ENCODE measurements at regions not wholly inside any gene's neighbourhood (a gene's known extent, or its start where the extent isn't known, plus 50 kb on each side); places are given as distances from the start of the nearest gene placed in this dataset.
"Not testable (repeated sequence)": the region's sequence is repeated elsewhere in the genome, so short reads cannot be mapped to it uniquely, and the experiment has no call there.

- no peak for DNase-seq (ENCODE audit: low read depth)
- no peak overlapping the region for H3K4me3 ChIP-seq (ENCODE audit: low read depth, low read length)
- TF ChIP-seq CTCF (IDR thresholded peaks at IDR 0.05; ENCODE audit: low read depth, low read length, missing control alignments), result no peak
These were observed 358.2 kb downstream of the HTR1B start for GRCh38 chr6:77105091-77105490.

- TF ChIP-seq CTCF (IDR thresholded peaks at IDR 0.05; ENCODE audit: low read depth, low read length, missing control alignments), result no peak
- DNase-seq (ENCODE audit: low read depth), result no peak
- H3K4me3 ChIP-seq (ENCODE audit: low read depth, low read length), result no peak overlapping the region
These were observed 365.4 kb downstream of the HTR1B start for GRCh38 chr6:77097940-77098339.

GRCh38 chr6:77095936-77096627 lies 367.2 kb downstream of the HTR1B start:
- TF ChIP-seq CTCF (IDR thresholded peaks at IDR 0.05; ENCODE audit: low read depth, low read length, missing control alignments), result no peak
- no peak overlapping the region for H3K4me3 ChIP-seq (ENCODE audit: low read depth, low read length)
- DNase-seq (ENCODE audit: low read depth), result no peak

GRCh38 chr6:77094821-77095220 lies 368.5 kb downstream of the HTR1B start:
- H3K4me3 ChIP-seq (ENCODE audit: low read depth, low read length), result no peak overlapping the region
- no peak for DNase-seq (ENCODE audit: low read depth)
- no peak for TF ChIP-seq CTCF (IDR thresholded peaks at IDR 0.05; ENCODE audit: low read depth, low read length, missing control alignments)

- DNase-seq (ENCODE audit: low read depth), result no peak
- no peak overlapping the region for H3K4me3 ChIP-seq (ENCODE audit: low read depth, low read length)
- no peak for TF ChIP-seq CTCF (IDR thresholded peaks at IDR 0.05; ENCODE audit: low read depth, low read length, missing control alignments)
These were observed 370.3 kb downstream of the HTR1B start for GRCh38 chr6:77092971-77093370.

- no peak for TF ChIP-seq CTCF (IDR thresholded peaks at IDR 0.05; ENCODE audit: low read depth, low read length, missing control alignments)
These were observed 373.5 kb downstream of the HTR1B start for GRCh38 chr6:77089776-77090175.

GRCh38 chr6:77087794-77088318 lies 375.4 kb downstream of the HTR1B start:
- DNase-seq (ENCODE audit: low read depth); H3K4me3 ChIP-seq (ENCODE audit: low read depth, low read length): not testable (repeated sequence)

More at GRCh38 chr6:77089776-77090175, 373.5 kb downstream of the HTR1B start:
- no peak overlapping the region for H3K4me3 ChIP-seq (ENCODE audit: low read depth, low read length)
- DNase-seq (ENCODE audit: low read depth), result no peak
